HepG2 (cell line): ENCODE measurements at regions not wholly inside any gene's neighbourhood (a gene's known extent, or its start where the extent isn't known, plus 50 kb on each side); places are given as distances from the start of the nearest gene placed in this dataset.

Experiments used
- ATAC-seq: fragments of 200-7000 bp; cut with Tn5 transposase; 3 replicates; pipeline ENCODE4 v1.9.1; 2020; ENCODE audit warnings: mild to moderate bottlenecking, moderate library complexity
- BruUV-seq: library from RNA; stranded (reverse); fragments of 400-500 nt; replicated peaks from 2 replicates; lab custom pipeline; 2021; lab: Mats Ljungman, UMichigan
- CTCF ChIA-PET: fragments of 300-600 bp; formaldehyde crosslinking; extraction: SDS; loops from one replicate; lab custom pipeline; 2021; ENCODE audit warnings: low total read pairs, inconsistent platforms, low intra/inter-chr PET ratio; lab: Yijun Ruan, JAX
- POLR2A ChIA-PET: fragments of 350-600 bp; sonication (Branson Sonifier 250); formaldehyde crosslinking; loops from one replicate; lab custom pipeline; 2020; ENCODE audit warnings: antibody characterized with exemption, inconsistent platforms; lab: Yijun Ruan, JAX
- DNase-seq: peaks from one replicate; pipeline ENCODE4 v3.0.0-alpha.2; 2015; ENCODE audit warnings: low spot score
- FAIRE-seq: peaks from 3 replicates; lab custom pipeline; 2011; peaks lifted over from hg19 to GRCh38; lab: Jason Lieb, UNC
- H2AFZ ChIP-seq: one replicate; pipeline ENCODE4 v1.6.1; 2011; ENCODE audit warnings: low read length, inconsistent platforms
- H3K27ac ChIP-seq: fragments of 300-600 bp; 3 replicates; pipeline ENCODE4 v1.8.0; 2011; ENCODE audit warnings: mixed run types, mild to moderate bottlenecking, mixed read lengths, low read length, inconsistent platforms; ENCODE audit not compliant: insufficient read depth; ENCODE audit errors: extremely low read length
- H3K27me3 ChIP-seq, 2 experiments: fragments of 200-600 bp in 1 of 2; 2 replicates in 1 of 2; 3 replicates in 1 of 2; pipeline versions ENCODE4 v1.6.0 to v1.8.0; 2011; ENCODE audit warnings: low read length in 2 of 2, mild to moderate bottlenecking in 2 of 2, moderate library complexity in 2 of 2, inconsistent platforms in 1 of 2; ENCODE audit not compliant: insufficient read depth in 2 of 2, control insufficient read depth in 1 of 2
- H3K36me3 ChIP-seq, 2 experiments: fragments of 200-600 bp in 1 of 2; replicated peaks in 1 of 2; 2 replicates in 1 of 2; 3 replicates in 1 of 2; pipeline versions ENCODE4 v1.5.1 to v1.8.0; 2011; ENCODE audit warnings: low read length in 2 of 2, inconsistent platforms in 1 of 2; ENCODE audit not compliant: insufficient read depth in 2 of 2, control insufficient read depth in 1 of 2
- H3K4me1 ChIP-seq: 2 replicates; pipeline ENCODE4 v1.5.1; 2012; ENCODE audit warnings: low read length, inconsistent platforms; ENCODE audit not compliant: insufficient read depth
- H3K4me2 ChIP-seq: 2 replicates; pipeline ENCODE4 v1.6.0; 2011; ENCODE audit warnings: low read depth, low read length, inconsistent platforms
- H3K4me3 ChIP-seq, 3 experiments: fragments of 200-600 bp in 1 of 3; sonication (generic), shearing (Covaris generic) in 1 of 3; replicated peaks in 1 of 3; 2 replicates each; pipeline ENCODE4 v1.5.1; 2011 to 2016; ENCODE audit warnings: low read length in 3 of 3, inconsistent platforms in 2 of 3, low read depth in 2 of 3, mild to moderate bottlenecking in 2 of 3, control low read depth in 1 of 3, mixed read lengths in 1 of 3; ENCODE audit not compliant: insufficient read depth in 1 of 3
- H3K79me2 ChIP-seq: one replicate; pipeline ENCODE4 v1.6.1; 2011; ENCODE audit warnings: low read length, inconsistent platforms; ENCODE audit not compliant: insufficient read depth
- H3K9ac ChIP-seq: 2 replicates; pipeline ENCODE4 v1.6.0; 2011; ENCODE audit warnings: mild to moderate bottlenecking, low read depth, low read length, inconsistent platforms; ENCODE audit not compliant: insufficient read depth
- H3K9me3 ChIP-seq: 2 replicates; pipeline ENCODE4 v1.5.1; 2012; ENCODE audit warnings: mild to moderate bottlenecking, low read length
- H4K20me1 ChIP-seq: 2 replicates; pipeline ENCODE4 v1.6.0; 2011; ENCODE audit warnings: inconsistent platforms, mild to moderate bottlenecking, low read length, moderate library complexity; ENCODE audit not compliant: insufficient read depth
- ERF ChIP-seq: IDR thresholded peaks from 2 replicates; pipeline ENCODE4 v1.6.1; 2018; ENCODE audit warnings: missing biosample characterization, missing genetic modification reagents
- HDAC1 ChIP-seq: sonication (generic); formaldehyde crosslinking; IDR thresholded peaks from 2 replicates; pipeline ENCODE4 v1.5.1; 2020; ENCODE audit warnings: mild to moderate bottlenecking, missing genetic modification reagents
- KDM5A ChIP-seq: fragments of 200-600 bp; sonication (generic); IDR thresholded peaks from 2 replicates; pipeline ENCODE4 v1.7.0; 2018; ENCODE audit warnings: antibody characterized with exemption, mild to moderate bottlenecking, low read length, borderline replicate concordance
- MED13 ChIP-seq: sonication (generic); formaldehyde crosslinking; IDR thresholded peaks from 2 replicates; pipeline ENCODE4 v1.5.0; 2020; ENCODE audit warnings: missing genetic modification reagents
- TCF7 ChIP-seq: sonication (generic); IDR thresholded peaks from 2 replicates; pipeline ENCODE4 v1.6.1; 2016; ENCODE audit warnings: antibody characterized with exemption, low read depth
- ZBTB38 ChIP-seq: sonication (generic); formaldehyde crosslinking; IDR thresholded peaks from 2 replicates; pipeline ENCODE4 v1.5.1; 2020; ENCODE audit warnings: mild to moderate bottlenecking, missing genetic modification reagents
- ZNF101 ChIP-seq: sonication (generic); formaldehyde crosslinking; IDR thresholded peaks from 2 replicates; pipeline ENCODE4 v1.4.0; 2020; ENCODE audit warnings: mild to moderate bottlenecking, low read depth, missing genetic modification reagents, borderline replicate concordance
- WGBS: methylation state at CpG from one replicate; pipeline ENCODE4 v1.1.6; 2017; ENCODE audit warnings: low lambda C conversion rate; 5-methylcytosine and 5-hydroxymethylcytosine counted together
- in situ Hi-C: cut with HindIII; loops from 2 replicates; pipeline ENCODE4 v1.10.0; 2017; ENCODE audit warnings: low pct_unique_long_range_greater_than_20kb; ENCODE audit not compliant: extremely low pct_ligation_motif_present
- intact Hi-C: fragments of 100-400 bp; cut with micrococcal nuclease; formaldehyde crosslinking; loops from one replicate; pipeline ENCODE4 v1.10.0; 2022; ENCODE audit not compliant: unreplicated experiment
- TF ChIP-seq, protein P1 (sequence below): IDR thresholded peaks from 2 replicates; pipeline ENCODE4 v1.6.1; 2016; ENCODE audit warnings: control low read depth
- TF ChIP-seq, protein P2 (sequence below): sonication (generic); formaldehyde crosslinking; IDR thresholded peaks from 2 replicates; pipeline ENCODE4 v1.5.0; 2020; ENCODE audit warnings: missing genetic modification reagents
- TF ChIP-seq, protein P3 (sequence below): sonication (generic); formaldehyde crosslinking; IDR thresholded peaks from 2 replicates; pipeline ENCODE4 v1.8.1; 2023; ENCODE audit warnings: missing genetic modification reagents, mild to moderate bottlenecking, borderline replicate concordance

DNA sequence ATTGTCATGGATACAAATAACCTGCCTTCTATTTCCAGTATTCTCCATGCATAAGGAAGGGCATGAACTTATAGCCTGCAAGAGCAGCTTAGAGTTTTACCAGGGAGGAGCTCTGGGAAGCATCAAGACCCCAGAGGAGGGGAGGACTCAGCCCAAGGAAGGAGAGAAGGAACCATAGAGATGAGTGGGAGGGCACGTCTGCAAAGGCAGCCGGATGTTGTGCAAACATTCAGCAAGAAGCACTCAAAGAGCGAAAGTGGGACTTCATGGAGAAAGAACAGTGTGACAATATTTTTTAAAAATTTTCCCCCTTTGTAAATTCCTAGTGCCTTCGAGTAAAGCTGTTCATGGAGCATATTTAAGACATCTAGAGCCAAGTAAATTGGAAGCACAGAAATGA, 270.1 kb upstream of the PTGER4 start:
- in situ Hi-C loops, result no loop called here
- no peaks in the 10 kb centered on the region for H3K27me3 ChIP-seq
- ATAC-seq (no peak), DNase-seq (no peak), FAIRE-seq (no peak)
- intact Hi-C loops, result no loop called here
- no peak overlapping the region for H3K4me3 ChIP-seq
- ChIA-PET POLR2A (no interaction called here), CTCF (no interaction called here)
- H4K20me1 ChIP-seq, result no peaks in the 10 kb centered on the region
- no peak overlapping the region for H3K9ac ChIP-seq
- no peak overlapping the region for H3K4me2 ChIP-seq
- no peak overlapping the region for H3K27ac ChIP-seq
- peaks cover 27% of the 10 kb centered on the region for H3K4me1 ChIP-seq
- no peak overlapping the region for H2AFZ ChIP-seq
- TF ChIP-seq ERF (CRISPR knock-in tag) (no peak), HDAC1 (CRISPR knock-in tag) (no peak), MED13 (CRISPR knock-in tag) (no peak), TCF7 (no peak), ZBTB38 (CRISPR knock-in tag) (no peak), ZNF101 (CRISPR knock-in tag) (no peak), KDM5A (no peak)
- TF ChIP-seq, protein P1, sequence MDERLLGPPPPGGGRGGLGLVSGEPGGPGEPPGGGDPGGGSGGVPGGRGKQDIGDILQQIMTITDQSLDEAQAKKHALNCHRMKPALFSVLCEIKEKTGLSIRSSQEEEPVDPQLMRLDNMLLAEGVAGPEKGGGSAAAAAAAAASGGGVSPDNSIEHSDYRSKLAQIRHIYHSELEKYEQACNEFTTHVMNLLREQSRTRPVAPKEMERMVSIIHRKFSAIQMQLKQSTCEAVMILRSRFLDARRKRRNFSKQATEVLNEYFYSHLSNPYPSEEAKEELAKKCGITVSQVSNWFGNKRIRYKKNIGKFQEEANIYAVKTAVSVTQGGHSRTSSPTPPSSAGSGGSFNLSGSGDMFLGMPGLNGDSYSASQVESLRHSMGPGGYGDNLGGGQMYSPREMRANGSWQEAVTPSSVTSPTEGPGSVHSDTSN (CRISPR knock-in tag), result no peak
- TF ChIP-seq, protein P2, sequence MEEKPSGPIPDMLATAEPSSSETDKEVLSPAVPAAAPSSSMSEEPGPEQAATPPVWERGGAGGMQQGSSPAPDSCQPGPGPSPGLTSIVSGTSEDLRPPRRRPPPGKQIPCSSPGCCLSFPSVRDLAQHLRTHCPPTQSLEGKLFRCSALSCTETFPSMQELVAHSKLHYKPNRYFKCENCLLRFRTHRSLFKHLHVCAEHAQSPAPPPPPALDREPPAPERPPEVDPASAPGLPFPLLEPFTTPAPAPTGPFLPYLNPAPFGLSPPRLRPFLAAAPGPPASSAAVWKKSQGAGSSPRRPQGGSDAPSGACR, result no peak
- TF ChIP-seq, protein P3, sequence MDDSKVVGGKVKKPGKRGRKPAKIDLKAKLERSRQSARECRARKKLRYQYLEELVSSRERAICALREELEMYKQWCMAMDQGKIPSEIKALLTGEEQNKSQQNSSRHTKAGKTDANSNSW (CRISPR knock-in tag), result no peak
- no peaks in the 10 kb centered on the region for H3K36me3 ChIP-seq
- 29% methylated on average over 4 of the region's 4 CpGs for WGBS
- H3K79me2 ChIP-seq, result no peaks in the 10 kb centered on the region
- no peaks in the 10 kb centered on the region for H3K9me3 ChIP-seq
- BruUV-seq, result no TSS peak
